SW480 (cell line): ENCODE measurements at regions not wholly inside any gene's neighbourhood (a gene's known extent, or its start where the extent isn't known, plus 50 kb on each side); places are given as distances from the start of the nearest gene placed in this dataset.
"Not testable (repeated sequence)": the region's sequence is repeated elsewhere in the genome, so short reads cannot be mapped to it uniquely, and the experiment has no call there.

Experiments
- DNase-seq: peaks from one replicate; pipeline ENCODE4 v3.0.0-alpha.2; 2016; ENCODE audit warnings: low spot score

GRCh38 chr5:67941614-67942401 is 273.7 kb upstream of the PIK3R1 start:
- no peak for DNase-seq

GRCh38 chr5:67935908-67936566 is 279.5 kb upstream of the PIK3R1 start:
- no peak for DNase-seq

- DNase-seq, result no peak
Observed at GRCh38 chr5:67934976-67935375, 280.6 kb upstream of the PIK3R1 start.

GRCh38 chr5:67925511-67925910 is 290.0 kb upstream of the PIK3R1 start:
- DNase-seq, result no peak

GRCh38 chr5:67921004-67921601 is 294.5 kb upstream of the PIK3R1 start:
- DNase-seq, result no peak

GRCh38 chr5:67919532-67919931 is 296.0 kb upstream of the PIK3R1 start:
- DNase-seq, result not testable (repeated sequence)

- DNase-seq, result no peak
Observed at GRCh38 chr5:67917561-67917960, 298.0 kb upstream of the PIK3R1 start.

- DNase-seq, result no peak
Observed at GRCh38 chr5:67910546-67910945, 305.0 kb upstream of the PIK3R1 start.

- DNase-seq, result no peak
Observed at GRCh38 chr5:67908126-67908765, 307.3 kb upstream of the PIK3R1 start.

GRCh38 chr5:67904366-67904765 is 311.2 kb upstream of the PIK3R1 start:
- no peak for DNase-seq

- DNase-seq, result no peak
Observed at GRCh38 chr5:67903656-67904055, 311.9 kb upstream of the PIK3R1 start.

- no peak for DNase-seq
Observed at GRCh38 chr5:67903121-67903520, 312.4 kb upstream of the PIK3R1 start.

- DNase-seq, result no peak
Observed at GRCh38 chr5:67902497-67902830, 313.1 kb upstream of the PIK3R1 start.

GRCh38 chr5:67901814-67902496 is 313.6 kb upstream of the PIK3R1 start:
- DNase-seq, result no peak

GRCh38 chr5:67900514-67900913 is 315.0 kb upstream of the PIK3R1 start:
- no peak for DNase-seq

- no peak for DNase-seq
Observed at GRCh38 chr5:67897980-67898379, 317.6 kb upstream of the PIK3R1 start.

- no peak for DNase-seq
Observed at GRCh38 chr5:67897431-67897830, 318.1 kb upstream of the PIK3R1 start.

- no peak for DNase-seq
Observed at GRCh38 chr5:67896930-67897313, 318.6 kb upstream of the PIK3R1 start.

GRCh38 chr5:67896311-67896929 is 319.1 kb upstream of the PIK3R1 start:
- no peak for DNase-seq

GRCh38 chr5:67889870-67890269 is 325.7 kb upstream of the PIK3R1 start:
- not testable (repeated sequence) for DNase-seq

GRCh38 chr5:67887748-67888161 is 327.8 kb upstream of the PIK3R1 start:
- no peak for DNase-seq

- DNase-seq, result no peak
Observed at GRCh38 chr5:67886761-67887160, 328.8 kb upstream of the PIK3R1 start.
